Hepatocyte (in vitro differentiated cells): ENCODE measurements at regions not wholly inside any gene's neighbourhood (a gene's known extent, or its start where the extent isn't known, plus 50 kb on each side); places are given as distances from the start of the nearest gene placed in this dataset.

Experiments
- DNase-seq: peaks from one replicate; pipeline ENCODE4 v3.0.0-alpha.2; 2016; ENCODE audit warnings: low spot score
- H2AFZ ChIP-seq: fragments of 200-600 bp; sonication (generic); 2 replicates; pipeline ENCODE4 v1.6.0; 2016; ENCODE audit warnings: antibody characterized with exemption, mild to moderate bottlenecking
- H3K27ac ChIP-seq: fragments of 200-600 bp; sonication (generic); 2 replicates; pipeline ENCODE4 v1.5.1; 2016; ENCODE audit warnings: mild to moderate bottlenecking
- H3K27me3 ChIP-seq: fragments of 200-600 bp; sonication (generic); 2 replicates; pipeline ENCODE4 v1.6.1; 2016
- H3K36me3 ChIP-seq: fragments of 200-600 bp; sonication (generic); replicated peaks from 2 replicates; pipeline ENCODE4 v1.5.1; 2016; ENCODE audit warnings: low read depth; ENCODE audit not compliant: insufficient read depth
- H3K4me1 ChIP-seq: fragments of 200-600 bp; sonication (generic); 2 replicates; pipeline ENCODE4 v1.5.1; 2016; ENCODE audit warnings: mild to moderate bottlenecking, moderate library complexity; ENCODE audit not compliant: insufficient read depth
- H3K4me2 ChIP-seq: fragments of 200-600 bp; sonication (generic); 2 replicates; pipeline ENCODE4 v1.6.0; 2016
- H3K4me3 ChIP-seq: fragments of 200-600 bp; sonication (generic); 2 replicates; pipeline ENCODE4 v1.5.1; 2016; ENCODE audit warnings: mild to moderate bottlenecking
- H3K79me2 ChIP-seq: fragments of 200-600 bp; sonication (generic); 2 replicates; pipeline ENCODE4 v1.6.0; 2017; ENCODE audit warnings: mild to moderate bottlenecking
- H3K9me2 ChIP-seq: fragments of 200-600 bp; sonication (generic); replicated peaks from 2 replicates; pipeline ENCODE4 v1.6.0; 2017; ENCODE audit warnings: mild to moderate bottlenecking; ENCODE audit not compliant: insufficient read depth
- H3K9me3 ChIP-seq: fragments of 200-600 bp; sonication (generic); 2 replicates; pipeline ENCODE4 v1.5.1; 2016; ENCODE audit warnings: low read depth, mild to moderate bottlenecking
- H4K20me1 ChIP-seq: fragments of 200-600 bp; sonication (generic); 2 replicates; pipeline ENCODE4 v1.6.0; 2016; ENCODE audit warnings: mild to moderate bottlenecking; ENCODE audit not compliant: insufficient read depth, poor library complexity, severe bottlenecking
- CTCF ChIP-seq: fragments of 200-600 bp; sonication (generic); IDR thresholded peaks from 2 replicates; pipeline ENCODE4 v1.5.1; 2016; ENCODE audit warnings: antibody characterized with exemption, mild to moderate bottlenecking; ENCODE audit not compliant: poor library complexity
- EZH2 ChIP-seq: fragments of 200-600 bp; sonication (generic); IDR thresholded peaks from 2 replicates; pipeline ENCODE4 v1.6.1; 2016; ENCODE audit warnings: antibody characterized with exemption, mild to moderate bottlenecking, borderline replicate concordance
- EZH2phosphoT487 ChIP-seq: fragments of 200-600 bp; sonication (generic); IDR thresholded peaks from one replicate; pipeline ENCODE4 v1.6.1; 2018; ENCODE audit warnings: antibody characterized with exemption, mild to moderate bottlenecking, low read depth, moderate library complexity; ENCODE audit not compliant: unreplicated experiment, severe bottlenecking
- WGBS: methylation state at CpG from one replicate; pipeline ENCODE4 v1.1.6; 2016; ENCODE audit warnings: low lambda C conversion rate; ENCODE audit errors: missing lambda C conversion rate; 5-methylcytosine and 5-hydroxymethylcytosine counted together

- Histone ChIP-seq H3K79me2 (no peaks in the 10 kb centered on the region), H3K27ac (peak overlapping the region; percentile 0), H3K9me2 (no peaks in the 10 kb centered on the region), H3K36me3 (no peaks in the 10 kb centered on the region), H2AFZ (peak overlapping the region; percentile 30), H3K27me3 (no peaks in the 10 kb centered on the region), H3K9me3 (no peaks in the 10 kb centered on the region), H3K4me1 (peaks cover 7% of the 10 kb centered on the region), H3K4me3 (no peak overlapping the region), H4K20me1 (no peaks in the 10 kb centered on the region), H3K4me2 (peak overlapping the region; percentile 37)
- no peak for TF ChIP-seq CTCF
- 58% methylated on average over 5 of the region's 5 CpGs for WGBS
- no peak for DNase-seq
Observed at GRCh38 chr2:78780256-78780655, 245.2 kb upstream of the REG3G start.

GRCh38 chr2:78780864-78781583 is 244.5 kb upstream of the REG3G start:
- no peak for DNase-seq
- no peaks in the 10 kb centered on the region for H3K9me2 ChIP-seq
- H3K27ac ChIP-seq = peak overlapping the region; percentile 2
- no peaks in the 10 kb centered on the region for H3K36me3 ChIP-seq
- TF ChIP-seq CTCF (no peak), EZH2 (no peak), EZH2phosphoT487 (no peak)
- no peaks in the 10 kb centered on the region for H3K9me3 ChIP-seq
- peak overlapping the region; percentile 37 for H3K4me2 ChIP-seq
- 80% methylated on average over 7 of the region's 7 CpGs for WGBS
- H3K27me3 ChIP-seq = no peaks in the 10 kb centered on the region
- H3K4me3 ChIP-seq = no peak overlapping the region
- H3K79me2 ChIP-seq = no peaks in the 10 kb centered on the region
- peak overlapping the region; percentile 30 for H2AFZ ChIP-seq
- peaks cover 7% of the 10 kb centered on the region for H3K4me1 ChIP-seq
- H4K20me1 ChIP-seq = no peaks in the 10 kb centered on the region

- DNase-seq = no peak
- peaks cover 7% of the 10 kb centered on the region for H3K4me1 ChIP-seq
- H3K4me2 ChIP-seq = no peak overlapping the region
- H3K9me2 ChIP-seq = no peaks in the 10 kb centered on the region
- no peaks in the 10 kb centered on the region for H4K20me1 ChIP-seq
- H3K36me3 ChIP-seq = no peaks in the 10 kb centered on the region
- no peak overlapping the region for H3K4me3 ChIP-seq
- no peak for TF ChIP-seq EZH2phosphoT487
- no peak for TF ChIP-seq CTCF
- TF ChIP-seq EZH2 = no peak
- H3K27me3 ChIP-seq = no peaks in the 10 kb centered on the region
- H3K79me2 ChIP-seq = no peaks in the 10 kb centered on the region
- 88% methylated on average over 4 of the region's 4 CpGs for WGBS
- no peaks in the 10 kb centered on the region for H3K9me3 ChIP-seq
- H3K27ac ChIP-seq = no peak overlapping the region
- no peak overlapping the region for H2AFZ ChIP-seq
Observed at GRCh38 chr2:78782196-78782595, 243.3 kb upstream of the REG3G start.
